ENCODE measurements at regions not wholly inside any gene's neighbourhood (a gene's known extent, or its start where the extent isn't known, plus 50 kb on each side); places are given as distances from the start of the nearest gene placed in this dataset.

GRCh38 chr20:62577490-62577836 is 64.8 kb upstream of the SLCO4A1 start:
- Histone ChIP-seq H4K20me1 (ENCODE audit: insufficient read depth, low read length) (no peaks in the 10 kb centered on the region), H3K4me3 (ENCODE audit: low read depth, low read length, poor library complexity, severe bottlenecking) (no peak overlapping the region), H3K27me3 (ENCODE audit: insufficient read depth, low read length) (peaks cover 4% of the 10 kb centered on the region; the same call in 1 of the 2 replicates), H3K9me3 (ENCODE audit: low read length) (no peaks in the 10 kb centered on the region), H3K9ac (ENCODE audit: low read length) (no peak overlapping the region), H3F3A (ENCODE audit: insufficient read depth, low read length) (no peaks in the 10 kb centered on the region), H3K27ac (ENCODE audit: low read depth, low read length, poor library complexity, severe bottlenecking) (no peak overlapping the region), H3K79me2 (ENCODE audit: insufficient read depth, low read length) (no peaks in the 10 kb centered on the region), H2AFZ (ENCODE audit: low read length) (no peak overlapping the region), H3K4me2 (ENCODE audit: low read length) (no peak overlapping the region), H3K9me2 (ENCODE audit: low read depth, low read length) (no peaks in the 10 kb centered on the region), H3K36me3 (ENCODE audit: insufficient read depth, low read length) (no peaks in the 10 kb centered on the region), H3K4me1 (ENCODE audit: insufficient read depth, low read length, severe bottlenecking) (no peaks in the 10 kb centered on the region)
- TF ChIP-seq EZH2 (IDR thresholded peaks at IDR 0.05; ENCODE audit: borderline replicate concordance, low read length) = no peak

- H3K27ac ChIP-seq (ENCODE audit: low read depth, low read length, poor library complexity, severe bottlenecking) = no peak overlapping the region
- H3K27me3 ChIP-seq (ENCODE audit: insufficient read depth, low read length) = peaks cover 4% of the 10 kb centered on the region; the same call in 1 of the 2 replicates
- no peaks in the 10 kb centered on the region for H3K36me3 ChIP-seq (ENCODE audit: insufficient read depth, low read length)
- TF ChIP-seq CTCF (IDR thresholded peaks at IDR 0.05; ENCODE audit: low read length) (no peak), EZH2 (IDR thresholded peaks at IDR 0.05; ENCODE audit: borderline replicate concordance, low read length) (no peak)
- H3K9ac ChIP-seq (ENCODE audit: low read length) = no peak overlapping the region
- H3K9me2 ChIP-seq (ENCODE audit: low read depth, low read length) = no peaks in the 10 kb centered on the region
- no peaks in the 10 kb centered on the region for H3K79me2 ChIP-seq (ENCODE audit: insufficient read depth, low read length)
- H2AFZ ChIP-seq (ENCODE audit: low read length) = no peak overlapping the region
- no peak overlapping the region for H3K4me3 ChIP-seq (ENCODE audit: low read depth, low read length, poor library complexity, severe bottlenecking)
- no peaks in the 10 kb centered on the region for H3K4me1 ChIP-seq (ENCODE audit: insufficient read depth, low read length, severe bottlenecking)
- H4K20me1 ChIP-seq (ENCODE audit: insufficient read depth, low read length) = no peaks in the 10 kb centered on the region
- no peaks in the 10 kb centered on the region for H3K9me3 ChIP-seq (ENCODE audit: low read length)
- no peaks in the 10 kb centered on the region for H3F3A ChIP-seq (ENCODE audit: insufficient read depth, low read length)
- H3K4me2 ChIP-seq (ENCODE audit: low read length) = no peak overlapping the region
Observed at GRCh38 chr20:62578294-62578897, 63.9 kb upstream of the SLCO4A1 start.

- H3K27ac ChIP-seq (ENCODE audit: low read depth, low read length, poor library complexity, severe bottlenecking) = no peak overlapping the region
- H3K4me1 ChIP-seq (ENCODE audit: insufficient read depth, low read length, severe bottlenecking) = no peaks in the 10 kb centered on the region
- no peaks in the 10 kb centered on the region for H3K79me2 ChIP-seq (ENCODE audit: insufficient read depth, low read length)
- H3K9me2 ChIP-seq (ENCODE audit: low read depth, low read length) = no peaks in the 10 kb centered on the region
- H4K20me1 ChIP-seq (ENCODE audit: insufficient read depth, low read length) = no peaks in the 10 kb centered on the region
- H3F3A ChIP-seq (ENCODE audit: insufficient read depth, low read length) = no peaks in the 10 kb centered on the region
- no peak overlapping the region for H3K4me2 ChIP-seq (ENCODE audit: low read length)
- no peak overlapping the region for H2AFZ ChIP-seq (ENCODE audit: low read length)
- H3K4me3 ChIP-seq (ENCODE audit: low read depth, low read length, poor library complexity, severe bottlenecking) = no peak overlapping the region
- TF ChIP-seq CTCF (IDR thresholded peaks at IDR 0.05; ENCODE audit: low read length) (no peak), EZH2 (IDR thresholded peaks at IDR 0.05; ENCODE audit: borderline replicate concordance, low read length) (no peak)
- no peak overlapping the region for H3K9ac ChIP-seq (ENCODE audit: low read length)
- H3K9me3 ChIP-seq (ENCODE audit: low read length) = no peaks in the 10 kb centered on the region
- no peaks in the 10 kb centered on the region for H3K36me3 ChIP-seq (ENCODE audit: insufficient read depth, low read length)
- peaks cover 4% of the 10 kb centered on the region; the same call in 1 of the 2 replicates for H3K27me3 ChIP-seq (ENCODE audit: insufficient read depth, low read length)
Observed at GRCh38 chr20:62580052-62580451, 62.3 kb upstream of the SLCO4A1 start.

- Histone ChIP-seq H3K9me2 (ENCODE audit: low read depth, low read length) (no peaks in the 10 kb centered on the region), H3K9ac (ENCODE audit: low read length) (no peak overlapping the region), H2AFZ (ENCODE audit: low read length) (no peak overlapping the region), H3K4me3 (ENCODE audit: low read depth, low read length, poor library complexity, severe bottlenecking) (no peak overlapping the region), H3K4me1 (ENCODE audit: insufficient read depth, low read length, severe bottlenecking) (no peaks in the 10 kb centered on the region), H3K27ac (ENCODE audit: low read depth, low read length, poor library complexity, severe bottlenecking) (no peak overlapping the region), H3F3A (ENCODE audit: insufficient read depth, low read length) (no peaks in the 10 kb centered on the region), H4K20me1 (ENCODE audit: insufficient read depth, low read length) (no peaks in the 10 kb centered on the region), H3K27me3 (ENCODE audit: insufficient read depth, low read length) (peaks cover 4% of the 10 kb centered on the region; the same call in 1 of the 2 replicates), H3K9me3 (ENCODE audit: low read length) (no peaks in the 10 kb centered on the region), H3K4me2 (ENCODE audit: low read length) (no peak overlapping the region), H3K79me2 (ENCODE audit: insufficient read depth, low read length) (no peaks in the 10 kb centered on the region), H3K36me3 (ENCODE audit: insufficient read depth, low read length) (no peaks in the 10 kb centered on the region)
- no peak for TF ChIP-seq EZH2 (IDR thresholded peaks at IDR 0.05; ENCODE audit: borderline replicate concordance, low read length)
Observed at GRCh38 chr20:62580733-62581132, 61.6 kb upstream of the SLCO4A1 start.
